ENCODE measurements at regions not wholly inside any gene's neighbourhood (a gene's known extent, or its start where the extent isn't known, plus 50 kb on each side); places are given as distances from the start of the nearest gene placed in this dataset.

- 0 out of 2 replicates have a peak, but pooled peaks cover 5% of the 10 kb centered on the region for H3K9me3 ChIP-seq
- no peak overlapping the region for H3K9ac ChIP-seq
- no peaks in the 10 kb centered on the region for H4K20me1 ChIP-seq
- no peaks in the 10 kb centered on the region for H3K27me3 ChIP-seq
- H3K4me3 ChIP-seq: no peak overlapping the region
- H3K4me1 ChIP-seq: no peaks in the 10 kb centered on the region
- H3K36me3 ChIP-seq: no peaks in the 10 kb centered on the region
- H3K27ac ChIP-seq: no peak overlapping the region
- no peak for TF ChIP-seq Cebpa-rat (IDR thresholded peaks at IDR 0.05)
- H3K4me2 ChIP-seq: no peak overlapping the region
Measured at GRCh38 chr15:100790786-100791265, 88.8 kb upstream of the ALDH1A3 start.

GRCh38 chr15:100794008-100794407, 85.6 kb upstream of the ALDH1A3 start:
- no peak overlapping the region for H3K27ac ChIP-seq
- no peak overlapping the region for H3K4me3 ChIP-seq
- H3K9ac ChIP-seq: no peak overlapping the region
- no peaks in the 10 kb centered on the region for H3K36me3 ChIP-seq
- H3K27me3 ChIP-seq: no peaks in the 10 kb centered on the region
- no peaks in the 10 kb centered on the region for H3K4me1 ChIP-seq
- H3K9me3 ChIP-seq: 0 out of 2 replicates have a peak, but pooled peaks cover 5% of the 10 kb centered on the region
- H4K20me1 ChIP-seq: no peaks in the 10 kb centered on the region
- no peak overlapping the region for H3K4me2 ChIP-seq
- TF ChIP-seq Cebpa-rat (IDR thresholded peaks at IDR 0.05): no peak

GRCh38 chr15:100801256-100801900, 78.3 kb upstream of the ALDH1A3 start:
- no peaks in the 10 kb centered on the region for H3K27me3 ChIP-seq
- H3K27ac ChIP-seq: no peak overlapping the region
- no peak overlapping the region for H3K9ac ChIP-seq
- peaks cover 29% of the 10 kb centered on the region for H3K4me1 ChIP-seq
- H3K4me3 ChIP-seq: no peak overlapping the region
- no peaks in the 10 kb centered on the region for H3K36me3 ChIP-seq
- H3K4me2 ChIP-seq: no peak overlapping the region
- no peak for TF ChIP-seq Cebpa-rat (IDR thresholded peaks at IDR 0.05)
- no peaks in the 10 kb centered on the region for H4K20me1 ChIP-seq
- H3K9me3 ChIP-seq: peaks cover 19% of the 10 kb centered on the region

GRCh38 chr15:100802421-100803170, 77.0 kb upstream of the ALDH1A3 start:
- no peaks in the 10 kb centered on the region for H3K27me3 ChIP-seq
- H3K4me3 ChIP-seq: no peak overlapping the region
- H3K36me3 ChIP-seq: peaks cover 6% of the 10 kb centered on the region
- H3K4me2 ChIP-seq: peak overlapping the region; percentile 70
- peaks cover 31% of the 10 kb centered on the region for H3K9me3 ChIP-seq
- TF ChIP-seq Cebpa-rat (IDR thresholded peaks at IDR 0.05): no peak
- H4K20me1 ChIP-seq: no peaks in the 10 kb centered on the region
- H3K4me1 ChIP-seq: peaks cover 29% of the 10 kb centered on the region
- H3K9ac ChIP-seq: no peak overlapping the region
- H3K27ac ChIP-seq: no peak overlapping the region

GRCh38 chr15:100803171-100803440, 76.5 kb upstream of the ALDH1A3 start:
- peaks cover 29% of the 10 kb centered on the region for H3K4me1 ChIP-seq
- H3K4me2 ChIP-seq: peak overlapping the region; percentile 70
- no peak for TF ChIP-seq Cebpa-rat (IDR thresholded peaks at IDR 0.05)
- no peak overlapping the region for H3K9ac ChIP-seq
- peaks cover 36% of the 10 kb centered on the region for H3K9me3 ChIP-seq
- H3K27ac ChIP-seq: no peak overlapping the region
- H3K36me3 ChIP-seq: peaks cover 11% of the 10 kb centered on the region
- H3K27me3 ChIP-seq: no peaks in the 10 kb centered on the region
- no peaks in the 10 kb centered on the region for H4K20me1 ChIP-seq
- H3K4me3 ChIP-seq: no peak overlapping the region

GRCh38 chr15:100806157-100806556, 73.5 kb upstream of the ALDH1A3 start:
- Histone ChIP-seq H3K9me3 (peaks cover 37% of the 10 kb centered on the region), H3K4me3 (no peak overlapping the region), H3K4me1 (peaks cover 29% of the 10 kb centered on the region), H3K36me3 (peaks cover 14% of the 10 kb centered on the region), H3K27ac (no peak overlapping the region), H3K4me2 (no peak overlapping the region), H4K20me1 (no peaks in the 10 kb centered on the region), H3K9ac (no peak overlapping the region), H3K27me3 (no peaks in the 10 kb centered on the region)
- TF ChIP-seq Cebpa-rat (IDR thresholded peaks at IDR 0.05): no peak

- Histone ChIP-seq H3K9ac (no peak overlapping the region), H3K36me3 (peaks cover 14% of the 10 kb centered on the region), H3K27me3 (no peaks in the 10 kb centered on the region), H3K4me2 (no peak overlapping the region), H3K27ac (no peak overlapping the region), H3K9me3 (peaks cover 36% of the 10 kb centered on the region), H4K20me1 (no peaks in the 10 kb centered on the region), H3K4me1 (peaks cover 26% of the 10 kb centered on the region), H3K4me3 (peak overlapping the region; percentile 19; the same call in 1 of the 2 replicates)
- no peak for TF ChIP-seq Cebpa-rat (IDR thresholded peaks at IDR 0.05)
Measured at GRCh38 chr15:100807028-100807427, 72.6 kb upstream of the ALDH1A3 start.

- TF ChIP-seq Cebpa-rat (IDR thresholded peaks at IDR 0.05): no peak
- Histone ChIP-seq H4K20me1 (no peaks in the 10 kb centered on the region), H3K9ac (no peak overlapping the region), H3K27me3 (no peaks in the 10 kb centered on the region), H3K36me3 (peaks cover 14% of the 10 kb centered on the region), H3K4me1 (peaks cover 9% of the 10 kb centered on the region), H3K27ac (no peak overlapping the region), H3K4me2 (no peak overlapping the region), H3K9me3 (peaks cover 39% of the 10 kb centered on the region), H3K4me3 (no peak overlapping the region)
Measured at GRCh38 chr15:100808691-100809090, 70.9 kb upstream of the ALDH1A3 start.

GRCh38 chr15:100809151-100809550, 70.5 kb upstream of the ALDH1A3 start:
- peaks cover 5% of the 10 kb centered on the region for H3K4me1 ChIP-seq
- H3K4me2 ChIP-seq: no peak overlapping the region
- H3K27ac ChIP-seq: no peak overlapping the region
- TF ChIP-seq Cebpa-rat (IDR thresholded peaks at IDR 0.05): no peak
- H3K36me3 ChIP-seq: peaks cover 14% of the 10 kb centered on the region
- H3K9ac ChIP-seq: no peak overlapping the region
- H3K4me3 ChIP-seq: no peak overlapping the region
- no peaks in the 10 kb centered on the region for H3K27me3 ChIP-seq
- H4K20me1 ChIP-seq: no peaks in the 10 kb centered on the region
- peaks cover 39% of the 10 kb centered on the region for H3K9me3 ChIP-seq

GRCh38 chr15:100809587-100809986, 70.0 kb upstream of the ALDH1A3 start:
- Histone ChIP-seq H3K27me3 (no peaks in the 10 kb centered on the region), H3K4me3 (no peak overlapping the region), H3K4me1 (peaks cover under 1% of the 10 kb centered on the region; the same call in 1 of the 2 replicates), H3K27ac (no peak overlapping the region), H3K36me3 (peaks cover 14% of the 10 kb centered on the region), H3K4me2 (no peak overlapping the region), H3K9me3 (peaks cover 43% of the 10 kb centered on the region), H3K9ac (no peak overlapping the region), H4K20me1 (no peaks in the 10 kb centered on the region)
- no peak for TF ChIP-seq Cebpa-rat (IDR thresholded peaks at IDR 0.05)

Measured in BLaER1 (cell line).